KOPT-K1 (cell line): ENCODE measurements at regions not wholly inside any gene's neighbourhood (a gene's known extent, or its start where the extent isn't known, plus 50 kb on each side); places are given as distances from the start of the nearest gene placed in this dataset.

ENCODE experiments used
- H3K27ac ChIP-seq: fragments of 200-600 bp; sonication (generic); 2 replicates; pipeline ENCODE4 v1.5.1; 2016; ENCODE audit warnings: antibody characterized with exemption, mild to moderate bottlenecking, low read depth, low read length; ENCODE audit not compliant: poor library complexity, severe bottlenecking
- H3K36me3 ChIP-seq: fragments of 200-600 bp; sonication (generic); 2 replicates; pipeline ENCODE4 v1.5.1; 2017; ENCODE audit warnings: antibody characterized with exemption, mild to moderate bottlenecking, low read length, moderate library complexity; ENCODE audit not compliant: insufficient read depth
- H3K9me3 ChIP-seq: fragments of 200-600 bp; sonication (generic); 2 replicates; pipeline ENCODE4 v1.5.1; 2017; ENCODE audit warnings: antibody characterized with exemption, low read length, mild to moderate bottlenecking; ENCODE audit not compliant: insufficient read depth, poor library complexity, severe bottlenecking

GRCh38 chr2:236855866-236856847, 229.5 kb upstream of the COPS8 start:
- Histone ChIP-seq H3K36me3 (no peaks in the 10 kb centered on the region), H3K9me3 (no peaks in the 10 kb centered on the region), H3K27ac (no peak overlapping the region)

- Histone ChIP-seq H3K9me3 (no peaks in the 10 kb centered on the region), H3K36me3 (no peaks in the 10 kb centered on the region), H3K27ac (no peak overlapping the region)
Observed at GRCh38 chr2:236856848-236857235, 228.8 kb upstream of the COPS8 start.

GRCh38 chr2:236857246-236857645, 228.4 kb upstream of the COPS8 start:
- Histone ChIP-seq H3K9me3 (no peaks in the 10 kb centered on the region), H3K27ac (no peak overlapping the region), H3K36me3 (no peaks in the 10 kb centered on the region)

DNA sequence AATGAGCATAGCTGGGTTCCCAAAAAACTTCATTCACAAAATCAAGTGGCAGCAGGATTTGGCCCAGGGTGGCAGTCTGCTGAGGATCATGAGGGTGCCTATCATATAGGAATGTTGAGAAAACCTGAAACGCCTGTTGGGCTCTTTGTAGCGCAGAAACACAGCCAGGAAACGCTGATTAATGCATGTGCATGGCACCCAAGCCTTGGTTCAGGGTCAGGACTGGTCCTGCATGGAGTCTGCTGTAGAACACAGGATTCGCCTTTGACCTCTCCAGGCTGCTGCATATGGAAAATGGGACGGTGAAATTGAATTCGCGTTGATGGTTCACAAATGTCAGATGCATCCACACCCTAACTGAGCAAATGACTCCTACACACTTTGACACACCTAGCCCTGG, 227.9 kb upstream of the COPS8 start:
- H3K36me3 ChIP-seq, result no peaks in the 10 kb centered on the region
- no peaks in the 10 kb centered on the region for H3K9me3 ChIP-seq
- H3K27ac ChIP-seq, result no peak overlapping the region

GRCh38 chr2:236858661-236859060, 227.0 kb upstream of the COPS8 start:
- peaks cover 2% of the 10 kb centered on the region for H3K9me3 ChIP-seq
- H3K27ac ChIP-seq, result no peak overlapping the region
- no peaks in the 10 kb centered on the region for H3K36me3 ChIP-seq

GRCh38 chr2:236859908-236860307, 225.8 kb upstream of the COPS8 start:
- H3K27ac ChIP-seq, result no peak overlapping the region
- peaks cover 13% of the 10 kb centered on the region for H3K9me3 ChIP-seq
- no peaks in the 10 kb centered on the region for H3K36me3 ChIP-seq

- Histone ChIP-seq H3K9me3 (peaks cover 21% of the 10 kb centered on the region), H3K27ac (no peak overlapping the region), H3K36me3 (no peaks in the 10 kb centered on the region)
Observed at GRCh38 chr2:236861196-236861875, 224.4 kb upstream of the COPS8 start.

- no peak overlapping the region for H3K27ac ChIP-seq
- peaks cover 21% of the 10 kb centered on the region for H3K9me3 ChIP-seq
- H3K36me3 ChIP-seq, result no peaks in the 10 kb centered on the region
Observed at GRCh38 chr2:236861944-236862343, 223.7 kb upstream of the COPS8 start.

DNA sequence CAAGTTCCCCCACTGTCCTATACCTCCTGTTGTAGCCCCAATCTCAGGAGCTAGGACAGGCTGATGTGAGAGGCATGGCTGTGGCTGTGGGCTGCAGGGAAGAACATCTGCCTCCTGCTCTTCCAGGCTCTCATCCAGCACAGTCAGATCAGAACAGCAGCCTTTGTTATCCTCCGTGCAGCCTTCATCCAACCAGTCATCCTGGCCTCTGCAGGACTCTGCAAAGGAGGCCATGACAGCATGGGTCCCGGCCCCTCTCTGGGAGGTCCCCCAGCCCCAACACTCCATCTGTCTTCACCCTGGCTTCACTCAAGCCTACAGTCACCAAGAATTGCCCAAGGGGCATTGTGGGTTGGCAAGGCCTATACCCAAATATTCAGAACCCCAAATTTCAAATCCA, 223.2 kb upstream of the COPS8 start:
- Histone ChIP-seq H3K27ac (no peak overlapping the region), H3K9me3 (peaks cover 21% of the 10 kb centered on the region), H3K36me3 (no peaks in the 10 kb centered on the region)

DNA sequence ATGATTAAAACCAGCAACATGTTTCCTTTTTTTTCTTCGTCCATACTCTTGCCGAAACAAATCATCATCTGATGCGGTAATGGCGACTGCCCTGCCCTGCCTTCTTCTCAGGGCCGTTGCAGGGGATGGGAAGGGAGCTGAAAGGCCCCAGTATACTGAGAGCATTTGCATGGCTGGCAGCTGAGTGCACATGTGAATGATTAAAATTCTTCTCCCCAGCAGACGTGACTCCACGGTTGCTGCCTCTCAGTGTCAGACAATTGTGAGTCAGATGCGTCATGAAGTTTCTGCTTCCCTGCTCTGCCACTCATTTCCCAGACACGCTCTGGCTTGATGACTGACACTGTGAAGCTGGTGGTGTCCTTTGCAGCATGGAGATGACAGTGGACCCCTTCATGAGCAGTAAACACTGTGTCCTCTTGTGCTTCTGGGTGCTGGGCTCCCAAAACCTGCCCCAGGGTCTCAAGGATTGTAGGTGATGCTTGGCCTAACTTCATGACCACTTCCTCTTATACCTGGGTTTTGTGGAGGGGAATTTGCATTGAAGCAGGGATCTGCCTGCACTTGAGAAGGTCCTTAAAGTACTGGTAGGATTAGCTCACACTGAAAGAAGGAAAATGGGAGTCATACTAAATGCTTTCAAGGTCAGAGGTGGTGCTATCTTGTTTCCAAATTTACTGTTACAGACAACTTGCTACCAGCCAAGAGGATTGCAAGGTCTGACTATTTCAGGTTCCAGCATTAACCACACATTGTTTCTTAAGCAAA, 222.5 kb upstream of the COPS8 start:
- Histone ChIP-seq H3K9me3 (peaks cover 21% of the 10 kb centered on the region), H3K36me3 (no peaks in the 10 kb centered on the region), H3K27ac (no peak overlapping the region)

DNA sequence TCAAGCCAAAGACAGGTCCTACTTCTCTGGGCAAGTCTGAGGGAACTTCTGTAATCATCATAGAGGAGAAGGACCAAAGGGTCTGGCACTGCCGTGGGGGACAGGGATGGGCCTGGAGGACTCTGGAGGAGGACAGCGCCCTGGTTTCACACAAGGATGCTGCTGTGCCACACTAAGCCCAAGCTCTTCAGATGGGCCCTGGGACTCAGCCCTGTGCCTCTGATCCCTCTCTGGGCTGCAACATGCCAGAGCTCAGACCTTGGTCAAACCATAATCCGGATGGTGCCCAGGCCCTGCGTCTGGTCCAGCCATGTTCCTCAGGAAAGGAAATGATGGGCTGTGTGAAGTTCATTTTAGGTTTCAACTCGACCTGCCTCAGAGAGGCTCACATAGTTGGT, 222.0 kb upstream of the COPS8 start:
- Histone ChIP-seq H3K36me3 (no peaks in the 10 kb centered on the region), H3K27ac (no peak overlapping the region), H3K9me3 (peaks cover 21% of the 10 kb centered on the region)

- H3K36me3 ChIP-seq, result no peaks in the 10 kb centered on the region
- H3K9me3 ChIP-seq, result peaks cover 21% of the 10 kb centered on the region
- no peak overlapping the region for H3K27ac ChIP-seq
Observed at GRCh38 chr2:236865052-236865451, 220.6 kb upstream of the COPS8 start.

DNA sequence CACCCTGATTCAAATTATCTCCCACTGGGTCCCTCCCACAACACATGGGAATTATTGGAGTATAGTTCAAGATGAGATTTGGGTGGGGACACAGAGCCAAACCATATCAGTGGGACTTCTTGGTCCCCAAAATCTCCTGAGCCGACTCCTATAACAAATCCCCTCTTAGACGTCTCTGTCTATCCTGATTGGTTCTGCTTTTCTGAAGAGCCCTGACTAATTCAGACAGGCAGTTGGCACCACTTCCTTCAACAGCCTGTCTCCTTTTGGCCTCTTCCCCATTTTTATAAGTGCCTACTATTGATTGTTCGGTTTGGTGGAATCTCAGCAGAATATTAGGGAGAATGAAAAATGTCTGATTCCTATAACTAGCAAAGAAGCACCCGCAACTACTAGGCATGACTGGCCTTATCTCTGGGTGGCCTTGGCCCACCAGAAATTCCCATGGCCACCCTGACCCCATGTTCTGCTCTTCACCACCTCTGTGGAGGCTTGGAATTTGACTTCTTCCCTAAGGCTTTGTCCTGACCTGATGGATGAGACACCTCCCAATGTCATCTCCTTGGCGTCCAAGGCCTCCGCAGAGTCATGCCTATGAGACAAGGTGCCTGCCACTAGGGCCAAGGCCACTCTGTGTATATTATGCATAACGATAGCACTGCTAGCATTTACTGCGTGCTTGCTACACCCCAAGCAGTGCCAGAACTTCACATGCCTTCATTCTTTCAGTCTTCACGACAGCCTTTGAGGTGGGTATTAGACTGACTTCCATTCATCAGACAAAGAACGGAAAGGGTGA, 218.9 kb upstream of the COPS8 start:
- no peak overlapping the region for H3K27ac ChIP-seq
- no peaks in the 10 kb centered on the region for H3K36me3 ChIP-seq
- H3K9me3 ChIP-seq, result peaks cover 21% of the 10 kb centered on the region

- Histone ChIP-seq H3K27ac (no peak overlapping the region), H3K36me3 (no peaks in the 10 kb centered on the region), H3K9me3 (peaks cover 21% of the 10 kb centered on the region)
Observed at GRCh38 chr2:236867441-236868260, 218.0 kb upstream of the COPS8 start.
